ENCODE measurements at regions not wholly inside any gene's neighbourhood (a gene's known extent, or its start where the extent isn't known, plus 50 kb on each side); places are given as distances from the start of the nearest gene placed in this dataset.

GRCh38 chr15:47332481-47332880 lies 384.8 kb upstream of the SEMA6D start (continued):
- TF ChIP-seq HDAC6 (IDR thresholded peaks at IDR 0.05; ENCODE audit: low read depth, low read length) (no peak), RBBP5 (IDR thresholded peaks at IDR 0.05; ENCODE audit: borderline replicate concordance, low read depth, low read length) (no peak)

Measured in H1 (cell line).